GM18907 (cell line): ENCODE measurements at regions not wholly inside any gene's neighbourhood (a gene's known extent, or its start where the extent isn't known, plus 50 kb on each side); places are given as distances from the start of the nearest gene placed in this dataset.

Experiments used
- ATAC-seq: cut with Tn5 transposase; IDR thresholded peaks from one replicate; pipeline ENCODE4 v1.9.1; 2021; ENCODE audit warnings: mild to moderate bottlenecking, moderate library complexity; ENCODE audit not compliant: unreplicated experiment

GRCh38 chr18:44473394-44474066 is 207.2 kb upstream of the SETBP1 start:
- no peak for ATAC-seq

- no peak for ATAC-seq
These were observed 206.6 kb upstream of the SETBP1 start for GRCh38 chr18:44474067-44474411.

GRCh38 chr18:44474591-44474990 is 206.1 kb upstream of the SETBP1 start:
- ATAC-seq, result no peak

GRCh38 chr18:44482761-44483160 is 197.9 kb upstream of the SETBP1 start:
- ATAC-seq, result no peak

- peak; percentile 83 for ATAC-seq
These were observed 185.5 kb upstream of the SETBP1 start for GRCh38 chr18:44495151-44495550.

GRCh38 chr18:44497311-44497710 is 183.4 kb upstream of the SETBP1 start:
- no peak for ATAC-seq

- no peak for ATAC-seq
These were observed 182.8 kb upstream of the SETBP1 start for GRCh38 chr18:44497757-44498490.

- no peak for ATAC-seq
These were observed 179.7 kb upstream of the SETBP1 start for GRCh38 chr18:44500808-44501610.

- ATAC-seq, result no peak
These were observed 178.5 kb upstream of the SETBP1 start for GRCh38 chr18:44502221-44502620.

- ATAC-seq, result no peak
These were observed 177.9 kb upstream of the SETBP1 start for GRCh38 chr18:44502790-44503189.

GRCh38 chr18:44503854-44504253 is 176.8 kb upstream of the SETBP1 start:
- no peak for ATAC-seq

GRCh38 chr18:44507729-44508325 is 172.9 kb upstream of the SETBP1 start:
- ATAC-seq, result peak; percentile 93

GRCh38 chr18:44508474-44508873 is 172.2 kb upstream of the SETBP1 start:
- peak; percentile 3 for ATAC-seq

- no peak for ATAC-seq
These were observed 171.6 kb upstream of the SETBP1 start for GRCh38 chr18:44509048-44509447.

- ATAC-seq, result no peak
These were observed 170.3 kb upstream of the SETBP1 start for GRCh38 chr18:44510390-44510789.

GRCh38 chr18:44513233-44513632 is 167.5 kb upstream of the SETBP1 start:
- ATAC-seq, result no peak

- no peak for ATAC-seq
These were observed 166.6 kb upstream of the SETBP1 start for GRCh38 chr18:44514106-44514505.

GRCh38 chr18:44514766-44515165 is 165.9 kb upstream of the SETBP1 start:
- no peak for ATAC-seq

- ATAC-seq, result no peak
These were observed 164.2 kb upstream of the SETBP1 start for GRCh38 chr18:44516450-44516849.

GRCh38 chr18:44517136-44517535 is 163.6 kb upstream of the SETBP1 start:
- no peak for ATAC-seq

- no peak for ATAC-seq
These were observed 162.5 kb upstream of the SETBP1 start for GRCh38 chr18:44518091-44518615.
